ENCODE measurements at regions not wholly inside any gene's neighbourhood (a gene's known extent, or its start where the extent isn't known, plus 50 kb on each side); places are given as distances from the start of the nearest gene placed in this dataset.

GRCh38 chr9:15033316-15033715 is 123.1 kb upstream of the FREM1 start:
- TF ChIP-seq CTCF (IDR thresholded peaks at IDR 0.05 in 4 of 5, conservative IDR thresholded peaks at IDR 0.05 in 1 of 5), result no peak
- TF ChIP-seq POLR2A (IDR thresholded peaks at IDR 0.05), result no peak
